GM12875 (cell line): ENCODE measurements at regions not wholly inside any gene's neighbourhood (a gene's known extent, or its start where the extent isn't known, plus 50 kb on each side); places are given as distances from the start of the nearest gene placed in this dataset.

ENCODE experiments used
- H3K4me3 ChIP-seq: one replicate; pipeline ENCODE4 v1.5.1; 2011; ENCODE audit warnings: low read depth, low read length, control low read depth
- CTCF ChIP-seq: IDR thresholded peaks from 2 replicates; pipeline ENCODE4 v1.5.1; 2011; ENCODE audit warnings: low read depth, mild to moderate bottlenecking, control low read depth, inconsistent platforms, low read length, moderate library complexity, borderline replicate concordance; ENCODE audit not compliant: insufficient read depth

DNA sequence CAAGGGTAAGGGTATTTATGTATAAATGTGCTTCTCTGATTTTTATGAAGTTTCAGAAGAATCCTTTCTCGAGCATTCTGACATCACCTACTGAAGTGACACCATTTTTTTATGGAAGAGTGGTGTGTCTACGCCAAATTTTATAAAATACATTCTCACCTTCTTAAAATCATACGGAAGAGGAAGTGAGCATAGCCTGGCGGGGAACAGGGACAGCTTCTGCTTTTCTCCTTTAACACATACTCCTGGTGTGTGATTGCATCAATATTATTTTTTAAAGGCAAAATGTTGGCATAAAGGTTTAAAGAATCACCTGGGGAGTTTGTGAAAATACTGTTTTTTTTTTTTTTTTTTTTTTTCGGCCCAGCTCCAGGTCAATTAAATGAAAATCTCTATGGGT is 733.6 kb upstream of the MAN1A1 start:
- H3K4me3 ChIP-seq, result no peak overlapping the region
- no peak for TF ChIP-seq CTCF

GRCh38 chr6:120077489-120077888 is 727.9 kb upstream of the MAN1A1 start:
- no peak for TF ChIP-seq CTCF
- no peak overlapping the region for H3K4me3 ChIP-seq

DNA sequence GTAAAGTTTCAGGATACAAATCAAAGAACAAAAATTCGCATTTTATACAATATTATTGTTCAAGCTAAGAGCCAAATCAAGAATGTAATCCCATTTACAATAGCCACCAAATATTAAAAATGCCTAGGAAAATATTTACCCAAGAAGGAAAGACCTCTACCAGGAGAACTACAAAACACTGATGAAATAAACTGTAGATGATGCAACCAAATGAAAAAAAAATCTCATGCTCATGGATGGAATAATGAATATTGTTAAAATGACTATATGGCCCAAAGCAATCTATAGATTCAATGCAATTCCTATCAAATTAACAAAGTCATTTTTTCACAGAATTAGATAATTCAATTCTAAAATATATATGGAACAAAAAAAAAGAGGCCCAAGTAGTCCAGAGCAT is 708.8 kb upstream of the MAN1A1 start:
- no peak overlapping the region for H3K4me3 ChIP-seq
- TF ChIP-seq CTCF, result no peak

DNA sequence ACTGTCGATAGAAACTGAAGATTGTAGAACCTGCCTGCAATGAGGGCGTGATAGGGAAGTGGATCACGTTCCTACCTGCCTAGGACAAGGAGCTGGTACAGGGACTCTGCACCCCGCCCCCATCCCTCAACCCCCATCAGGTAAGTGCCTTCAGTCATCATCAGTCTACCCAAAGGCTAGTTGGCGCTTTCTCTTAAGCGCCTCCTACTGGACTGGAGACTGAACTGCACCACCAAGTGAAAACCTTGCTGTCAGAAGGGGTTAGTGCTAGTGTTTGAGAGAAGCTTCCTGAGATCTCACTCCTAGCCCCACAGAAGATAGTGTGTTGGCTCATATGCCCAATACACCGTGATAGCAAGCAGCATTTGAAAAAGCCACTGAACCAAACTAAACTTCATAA is 706.5 kb upstream of the MAN1A1 start:
- TF ChIP-seq CTCF, result peak; percentile 79

GRCh38 chr6:120055071-120055470 is 705.5 kb upstream of the MAN1A1 start:
- H3K4me3 ChIP-seq, result no peak overlapping the region
- no peak for TF ChIP-seq CTCF

More for the DNA sequence above, 706.5 kb upstream of the MAN1A1 start:
- H3K4me3 ChIP-seq, result no peak overlapping the region

GRCh38 chr6:120039664-120040063 is 690.1 kb upstream of the MAN1A1 start:
- no peak overlapping the region for H3K4me3 ChIP-seq
- no peak for TF ChIP-seq CTCF

DNA sequence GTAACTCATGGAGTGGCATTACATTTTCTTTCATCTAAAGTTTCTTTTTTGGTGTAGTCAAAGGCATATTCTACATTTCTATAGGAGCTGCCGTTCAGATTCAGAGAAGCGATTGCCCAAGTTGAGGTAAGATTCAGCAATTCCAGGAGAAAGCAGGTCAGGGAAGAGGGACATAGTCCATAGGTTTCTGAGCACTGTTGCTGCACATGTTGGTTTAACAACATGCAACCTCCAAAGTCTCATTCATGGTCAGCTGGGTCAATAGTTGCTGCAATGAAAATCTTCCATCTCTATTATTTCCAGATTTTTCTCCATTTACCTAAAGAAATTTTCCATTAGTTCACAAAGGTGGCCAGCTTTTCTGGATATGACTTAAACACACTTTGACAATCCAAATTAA is 682.3 kb upstream of the MAN1A1 start:
- no peak overlapping the region for H3K4me3 ChIP-seq
- no peak for TF ChIP-seq CTCF
